DMS153 treated with DMSO at 0.1 percent for 48 hours (cell line): ENCODE measurements at regions not wholly inside any gene's neighbourhood (a gene's known extent, or its start where the extent isn't known, plus 50 kb on each side); places are given as distances from the start of the nearest gene placed in this dataset.

ENCODE experiments used
- DNase-seq: peaks from one replicate; lab custom pipeline; 2025; ENCODE audit not compliant: unreplicated experiment; lab: John Stamatoyannopoulos, UW

DNA sequence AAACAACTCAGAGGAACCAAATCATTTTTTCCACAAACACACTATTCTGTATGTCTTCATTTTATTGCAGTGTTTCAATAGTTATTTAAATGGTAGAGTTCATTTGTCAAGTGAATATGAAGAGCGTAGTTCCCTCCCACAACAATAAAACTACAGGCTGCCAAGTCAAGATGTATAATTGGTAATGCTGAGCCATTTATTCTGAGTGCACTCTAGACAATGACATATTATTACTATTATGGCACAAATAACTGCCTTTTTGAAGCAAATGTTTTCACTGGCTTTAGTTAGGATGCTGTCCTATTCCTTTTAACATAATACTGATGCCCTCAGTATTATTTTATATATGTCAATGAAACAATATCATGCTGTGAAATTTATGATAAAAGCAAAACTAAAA, 102.7 kb upstream of the PCDH15 start:
- DNase-seq = no peak

GRCh38 chr10:54900584-54900983, 99.6 kb upstream of the PCDH15 start:
- no peak for DNase-seq

DNA sequence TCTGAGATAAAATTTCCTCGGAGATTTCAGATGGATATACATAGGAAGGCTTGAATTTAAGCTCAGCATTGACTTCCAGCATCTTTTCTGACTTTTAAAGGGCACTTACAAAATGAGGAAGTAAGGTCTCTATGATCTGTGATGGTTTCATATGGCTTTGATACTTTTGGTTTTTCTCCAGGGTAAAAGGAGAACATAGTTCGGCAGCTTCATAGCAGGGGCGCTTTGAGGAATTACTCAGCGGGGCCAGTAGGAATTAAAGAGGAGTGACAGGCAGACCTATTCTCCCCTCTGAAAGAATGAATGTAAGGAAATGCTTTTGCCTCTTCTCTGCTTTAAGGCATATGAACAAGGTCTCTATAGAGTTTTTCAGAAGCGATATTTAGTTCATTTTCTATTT, 80.0 kb upstream of the PCDH15 start:
- no peak for DNase-seq

GRCh38 chr10:54869022-54869421, 68.0 kb upstream of the PCDH15 start:
- no peak for DNase-seq

DNA sequence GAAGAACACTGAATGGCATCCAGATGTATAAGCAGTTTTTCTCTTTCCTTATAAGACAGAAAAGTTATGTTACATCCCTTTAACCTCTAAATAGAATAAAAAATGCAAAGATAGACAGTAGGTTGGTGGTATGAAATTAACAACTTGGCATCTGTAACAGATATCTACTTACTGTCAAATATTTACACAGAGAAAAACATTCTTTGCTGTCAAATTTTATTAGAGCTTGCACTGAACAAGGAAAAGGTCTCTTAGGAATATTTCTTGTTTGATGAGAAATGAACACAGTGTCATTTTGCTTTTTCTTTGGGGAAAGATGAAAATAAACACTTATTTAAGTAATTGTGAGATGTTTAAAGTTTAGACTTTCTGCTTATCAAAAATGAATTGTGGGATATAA, 65.6 kb upstream of the PCDH15 start:
- no peak for DNase-seq

GRCh38 chr10:54854843-54855242, 53.8 kb upstream of the PCDH15 start:
- DNase-seq = no peak

DNA sequence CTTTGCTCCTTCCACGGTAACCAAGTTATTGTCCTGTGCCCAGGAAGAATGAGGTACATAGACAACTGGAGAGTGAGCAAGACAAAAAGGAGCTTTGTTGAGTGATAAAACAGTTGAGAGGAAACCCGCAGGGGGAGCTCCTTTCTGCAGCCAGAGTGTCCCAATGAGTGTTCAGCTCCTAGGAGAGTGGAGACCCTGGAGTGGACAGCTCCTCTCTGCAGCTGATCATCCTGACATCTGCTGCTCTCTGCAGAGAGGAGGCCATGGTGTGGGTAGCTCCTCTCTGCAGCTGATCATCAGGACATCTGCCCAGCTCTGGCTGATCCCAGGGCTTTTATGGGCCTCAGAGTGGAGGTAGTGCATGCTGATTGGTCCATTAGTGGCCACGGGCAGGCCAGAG, 53.4 kb upstream of the PCDH15 start:
- DNase-seq = no peak

DNA sequence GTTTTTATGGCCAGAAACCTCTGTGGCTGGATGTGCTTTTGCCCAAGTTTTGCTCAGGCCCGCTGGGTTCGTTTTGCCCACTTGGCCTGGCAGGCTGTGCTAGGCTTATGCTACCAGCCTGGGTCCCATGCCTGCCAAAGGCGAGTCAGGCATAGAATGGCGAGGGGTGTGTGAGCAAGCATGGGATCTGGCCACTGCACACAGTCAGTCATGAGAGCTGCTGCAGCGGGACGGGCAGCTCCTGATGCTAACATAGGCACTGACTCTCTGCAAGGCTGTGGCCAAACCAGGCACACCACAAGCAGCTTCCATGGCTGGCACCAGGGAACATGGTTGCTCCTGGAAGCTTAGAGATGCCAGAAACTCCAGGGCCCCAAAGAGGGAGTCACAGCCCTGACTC, 52.9 kb upstream of the PCDH15 start:
- DNase-seq = no peak
